ENCODE measurements at regions not wholly inside any gene's neighbourhood (a gene's known extent, or its start where the extent isn't known, plus 50 kb on each side); places are given as distances from the start of the nearest gene placed in this dataset.
"Not testable (repeated sequence)": the region's sequence is repeated elsewhere in the genome, so short reads cannot be mapped to it uniquely, and the experiment has no call there.

DNA sequence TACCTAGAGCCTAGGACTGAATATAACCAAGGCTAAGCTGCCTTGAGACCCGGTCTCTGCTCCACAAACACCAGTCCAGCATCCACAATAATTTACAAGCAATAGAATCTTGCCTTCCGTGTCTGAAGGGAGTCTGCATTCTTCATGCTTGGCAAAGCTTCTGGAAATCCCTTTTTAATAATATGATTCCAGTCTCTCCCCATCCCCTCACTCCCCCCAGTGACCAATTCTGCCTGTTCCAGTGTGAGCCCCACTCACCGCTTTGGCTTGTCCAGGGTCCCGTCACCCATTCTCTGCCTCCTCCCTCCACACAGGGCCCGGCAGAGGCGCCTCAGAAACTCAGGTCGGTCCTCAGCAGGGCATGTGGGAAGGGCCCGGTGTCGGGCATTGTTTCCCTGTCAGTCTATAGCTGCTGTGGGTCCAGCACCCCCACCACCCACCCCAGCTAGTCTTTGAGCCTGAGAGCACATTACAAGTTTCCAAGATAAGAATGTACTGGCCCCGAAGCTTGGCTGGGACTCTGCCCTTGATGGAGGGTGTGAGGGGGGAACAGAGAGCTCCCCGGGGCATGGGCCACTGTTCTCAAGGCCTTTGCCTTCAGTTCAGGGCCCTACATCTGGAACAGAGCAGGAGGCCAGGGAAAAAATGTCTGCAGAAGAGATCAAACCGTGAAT is 129.7 kb upstream of the MYCN start:
- no peak for DNase-seq

- no peak for DNase-seq
Measured at GRCh38 chr2:15811367-15811766, 129.0 kb upstream of the MYCN start.

DNA sequence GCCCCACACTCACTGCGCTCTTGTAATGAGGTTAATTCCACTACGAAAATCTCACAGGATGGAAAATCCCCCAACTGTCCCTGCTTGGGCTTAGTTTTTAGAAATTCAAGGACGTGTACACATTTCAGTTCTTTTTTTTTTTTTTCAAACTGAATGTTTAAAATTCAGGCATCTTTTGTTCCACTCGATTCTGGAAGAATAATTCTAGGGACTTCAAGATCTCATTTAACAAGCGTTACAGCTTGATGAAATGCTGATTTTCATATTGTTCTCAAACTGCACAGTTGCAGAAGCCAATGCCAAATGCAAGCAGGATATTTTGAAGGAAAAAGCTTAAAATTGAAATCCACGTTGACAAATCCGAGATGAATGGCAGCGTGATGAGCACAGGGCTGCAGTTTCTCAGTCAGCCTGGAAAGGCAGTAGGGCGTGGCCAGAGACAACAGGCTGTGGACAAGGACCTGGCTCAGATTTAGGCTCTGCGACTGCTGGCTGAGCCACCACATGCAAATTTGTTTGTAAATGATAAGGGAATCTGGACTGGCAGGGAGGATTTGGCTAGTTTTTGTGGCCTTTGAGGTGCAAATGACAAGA is 128.1 kb upstream of the MYCN start:
- no peak for DNase-seq

DNA sequence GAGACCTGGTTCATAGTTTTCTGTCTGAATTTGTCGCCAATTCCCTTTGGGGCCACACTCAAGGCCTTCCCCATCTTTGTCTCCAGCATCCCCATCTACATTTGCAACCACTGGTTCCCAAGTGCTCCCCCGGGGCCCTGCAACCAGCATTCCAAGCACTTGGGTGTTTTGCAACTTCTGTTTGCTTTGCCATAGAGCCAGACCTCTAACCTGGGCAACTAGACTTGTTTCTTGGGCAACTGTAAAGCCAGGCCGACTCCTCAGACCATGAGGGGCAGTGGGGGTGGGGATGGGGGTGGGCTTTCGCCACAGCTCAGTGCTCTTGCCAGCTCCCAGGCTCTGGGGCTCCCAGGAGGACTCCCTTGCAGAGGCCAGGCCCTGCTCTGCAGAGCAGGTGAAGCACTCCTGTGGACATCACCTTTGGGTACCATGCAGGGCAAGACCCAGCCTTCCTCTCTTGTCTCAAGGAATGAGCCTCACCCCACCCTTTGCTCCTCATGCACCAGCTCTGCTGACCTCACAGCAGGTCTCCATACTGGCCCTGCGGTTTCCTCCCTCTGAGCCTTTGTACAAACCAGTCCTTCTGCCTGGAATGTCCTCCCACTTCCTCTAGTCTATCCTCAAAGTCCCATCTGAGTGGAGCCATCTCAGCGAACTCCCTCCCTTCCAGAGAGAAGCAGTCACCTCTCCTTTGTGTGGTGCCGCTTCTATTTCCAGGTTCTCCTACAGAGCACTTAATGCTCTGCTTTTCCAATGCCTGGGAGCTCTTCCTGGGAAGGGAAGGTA is 126.7 kb upstream of the MYCN start:
- no peak for DNase-seq

DNA sequence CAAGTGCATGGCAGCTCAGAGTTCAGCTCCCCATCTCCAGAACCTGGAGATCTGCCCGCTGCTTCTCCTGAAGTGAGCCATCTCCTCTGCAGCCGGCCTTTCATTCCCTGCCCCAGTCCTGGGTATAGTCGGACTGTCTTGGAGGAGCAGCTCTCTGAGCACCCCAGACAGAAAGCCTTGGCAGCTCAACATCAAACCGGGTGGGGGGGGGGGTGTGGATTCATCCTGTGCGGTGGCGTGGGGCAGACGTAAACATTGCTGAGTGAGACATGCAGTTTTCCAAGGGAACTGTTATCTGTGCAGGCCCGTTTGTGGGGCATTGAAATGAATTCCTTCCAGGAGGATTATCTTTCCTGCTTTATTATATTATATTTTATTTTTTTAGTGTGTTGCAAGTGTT is 125.9 kb upstream of the MYCN start:
- DNase-seq: no peak

DNA sequence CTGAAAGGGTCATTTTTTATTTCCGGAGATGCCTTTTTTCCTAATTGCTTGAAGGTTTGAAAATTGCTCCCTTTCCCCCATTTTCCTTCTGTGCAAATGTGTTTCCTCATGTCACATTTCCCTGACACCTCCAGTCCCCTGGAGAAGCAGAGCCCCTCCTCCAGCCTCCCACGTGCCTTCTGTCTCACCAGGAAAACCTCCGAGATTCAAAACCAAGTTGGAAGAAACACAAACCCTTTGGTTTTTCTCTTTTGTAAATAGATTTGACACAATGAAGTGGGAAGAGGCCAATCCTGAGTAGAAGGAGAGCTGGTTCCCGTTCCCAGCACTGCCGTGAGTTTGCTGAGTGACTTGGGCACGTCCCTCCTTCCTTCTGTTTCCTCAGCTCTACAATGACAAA is 125.4 kb upstream of the MYCN start:
- no peak for DNase-seq

- DNase-seq: no peak
Measured at GRCh38 chr2:15816226-15816625, 124.1 kb upstream of the MYCN start.

DNA sequence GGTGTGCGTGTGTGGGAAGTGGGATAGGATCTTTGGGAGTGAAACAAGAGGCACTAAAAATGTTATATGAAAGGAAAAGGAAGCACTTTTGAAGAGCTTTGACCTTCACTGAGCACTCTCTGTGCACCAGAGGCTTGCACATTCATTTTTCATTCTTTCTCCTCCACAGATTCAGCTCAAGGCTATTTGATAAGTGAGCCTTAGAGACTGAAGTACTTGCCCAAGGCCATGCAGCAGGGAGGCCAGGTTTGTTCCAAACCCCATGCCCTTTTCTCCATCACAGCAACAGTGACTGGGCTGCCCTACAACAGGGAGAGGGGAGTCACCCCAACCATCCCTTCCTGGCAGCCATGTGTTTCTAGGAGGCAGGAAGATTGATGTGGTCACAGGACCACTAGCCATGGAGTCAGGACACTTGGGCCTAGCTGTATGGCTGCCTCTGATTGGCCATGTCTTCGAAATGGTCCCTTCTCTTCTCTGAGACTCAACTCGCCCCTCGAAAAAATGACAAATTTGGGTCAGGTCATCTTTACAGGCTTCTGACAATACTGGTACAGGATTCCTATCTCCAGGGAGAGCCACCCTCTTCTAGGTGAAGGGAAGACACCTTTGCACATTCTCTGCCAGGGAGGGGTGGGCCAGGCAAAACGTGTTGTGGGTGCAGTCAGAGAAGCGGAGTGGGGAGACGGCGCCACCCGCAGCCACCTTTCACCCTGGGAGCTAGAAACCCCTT is 123.5 kb upstream of the MYCN start:
- DNase-seq: no peak

DNA sequence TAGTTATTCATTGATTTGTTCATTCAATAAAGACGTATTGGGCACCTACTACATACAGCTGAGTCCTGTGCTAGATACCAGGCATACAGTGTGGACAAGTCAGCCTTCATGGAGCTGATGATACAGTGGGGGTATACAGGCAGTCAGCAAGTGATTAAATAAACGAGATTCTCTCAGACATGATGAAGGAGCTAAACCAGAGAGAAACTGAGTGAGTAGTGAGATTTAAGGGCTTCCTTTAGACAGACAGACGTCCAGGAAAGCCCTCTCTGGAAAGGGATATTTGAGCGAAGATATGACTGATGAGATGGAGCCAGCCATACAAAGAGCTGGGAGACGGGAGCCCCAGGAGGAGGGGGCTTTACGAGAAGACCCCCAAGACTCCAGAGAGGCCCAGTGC is 122.6 kb upstream of the MYCN start:
- no peak for DNase-seq

GRCh38 chr2:15818318-15818753 is 122.0 kb upstream of the MYCN start:
- no peak for DNase-seq

GRCh38 chr2:15818881-15819280 is 121.5 kb upstream of the MYCN start:
- no peak for DNase-seq

- DNase-seq: no peak
Measured at GRCh38 chr2:15819562-15820256, 120.6 kb upstream of the MYCN start.

DNA sequence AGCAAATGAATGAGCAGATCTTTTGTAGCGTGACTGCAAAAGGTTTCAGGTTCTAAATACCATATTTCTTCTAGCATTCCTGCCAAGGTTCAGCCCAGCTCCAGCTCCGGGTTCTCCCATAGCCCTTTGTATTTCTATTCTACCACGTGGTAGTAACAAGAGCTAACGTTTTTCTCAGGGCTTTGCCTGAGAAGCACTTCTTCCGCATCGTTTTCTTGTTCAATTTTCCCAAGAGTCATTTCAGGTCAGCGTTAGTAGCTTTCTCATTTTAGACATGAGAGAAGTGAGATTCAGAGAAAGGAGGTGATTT is 120.1 kb upstream of the MYCN start:
- DNase-seq: no peak

- DNase-seq: no peak
Measured at GRCh38 chr2:15820927-15821326, 119.4 kb upstream of the MYCN start.

DNA sequence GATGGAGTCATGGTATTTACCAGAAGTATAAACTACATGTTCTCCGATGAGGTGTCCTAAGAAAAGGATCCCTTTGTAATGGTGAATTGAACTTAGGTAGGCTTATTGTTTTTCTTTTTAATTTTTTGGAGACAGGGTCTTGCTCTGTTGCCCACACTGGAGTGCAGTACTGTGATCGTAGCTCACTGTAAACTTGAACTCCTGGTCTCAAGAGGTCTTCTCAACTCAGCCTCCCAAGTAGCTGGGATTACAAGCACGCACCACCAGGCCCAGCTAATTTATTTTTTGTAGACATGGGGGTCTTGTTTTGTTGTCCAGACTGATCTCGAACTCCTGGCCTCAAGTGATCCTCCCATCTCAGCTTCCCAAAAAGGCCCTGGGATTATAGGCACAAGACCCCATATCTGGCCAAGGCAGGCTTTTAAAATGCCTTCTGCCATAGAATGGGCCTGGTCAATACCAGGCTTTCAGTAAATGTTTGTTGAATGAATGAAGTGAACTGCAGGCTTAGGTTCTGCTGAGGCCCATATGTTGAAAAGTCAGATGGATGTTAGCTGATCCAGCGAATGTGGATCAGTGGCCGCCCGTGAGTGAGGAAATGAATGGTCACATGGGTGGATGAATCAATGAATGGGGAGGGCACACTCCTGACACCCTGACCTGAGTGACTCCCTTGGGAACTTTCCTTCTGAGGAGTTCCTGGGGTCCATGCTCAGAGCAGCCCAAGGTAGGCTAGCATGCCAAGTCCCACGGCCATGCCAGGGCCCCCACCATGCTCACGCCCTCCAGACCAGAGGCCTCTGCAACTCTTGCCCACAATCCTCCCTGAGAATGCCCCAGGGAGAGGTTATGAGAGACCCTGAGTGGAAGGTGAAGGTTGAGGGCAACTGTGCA is 118.0 kb upstream of the MYCN start:
- no peak for DNase-seq

GRCh38 chr2:15823459-15824396 is 116.6 kb upstream of the MYCN start:
- DNase-seq: no peak

DNA sequence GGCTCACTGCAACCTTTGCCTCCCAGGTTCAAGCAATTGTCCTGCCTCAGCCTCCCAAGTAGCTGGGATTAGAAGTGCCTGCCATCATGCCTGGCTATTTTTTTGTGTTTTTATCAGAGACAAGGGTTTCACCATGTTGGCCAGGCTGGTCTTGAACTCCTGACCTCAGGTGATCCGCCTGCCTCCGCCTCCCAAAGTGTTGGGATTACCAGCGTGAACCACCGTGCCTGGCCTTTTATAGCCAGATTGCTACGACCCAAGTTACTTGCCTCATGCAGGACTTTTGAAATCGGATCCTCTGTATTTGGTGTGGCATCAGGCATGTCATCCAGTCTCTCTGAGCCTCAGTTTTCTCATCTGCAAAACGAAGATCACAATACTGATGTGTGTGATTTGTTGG is 115.9 kb upstream of the MYCN start:
- not testable (repeated sequence) for DNase-seq

DNA sequence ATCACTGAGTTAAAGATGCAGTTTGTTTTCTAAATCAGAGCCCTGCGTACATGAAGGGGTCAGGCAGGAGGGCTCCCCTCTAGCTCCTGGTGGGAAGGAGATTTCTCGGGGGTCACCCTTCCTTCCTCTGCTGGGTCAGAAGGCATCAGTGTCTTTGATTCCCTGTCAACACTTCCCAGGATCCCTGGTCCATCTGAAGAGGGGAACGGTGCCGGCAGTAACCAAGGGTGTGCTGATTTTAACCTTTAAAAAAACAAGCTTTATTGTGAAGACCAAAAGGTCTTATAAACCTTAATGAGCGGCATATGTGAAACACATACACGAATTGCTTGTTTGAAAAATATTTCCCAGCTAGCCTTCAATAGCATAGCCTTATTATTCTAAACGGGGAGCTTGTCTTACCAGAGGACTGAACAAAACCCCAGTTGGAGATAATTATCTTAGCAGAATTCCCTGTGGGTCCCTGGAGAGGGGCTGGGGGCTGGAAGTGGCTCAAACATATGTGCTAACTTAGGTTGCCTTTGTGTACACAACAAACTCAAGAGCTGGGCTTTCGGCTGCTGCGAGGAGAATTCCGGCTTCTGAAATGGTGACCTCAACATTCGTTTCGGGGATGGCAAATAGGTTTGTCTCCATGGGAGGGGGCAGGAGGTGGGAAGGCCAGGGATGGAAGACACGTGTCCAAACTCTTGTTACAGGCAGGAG is 114.9 kb upstream of the MYCN start:
- DNase-seq: no peak

DNA sequence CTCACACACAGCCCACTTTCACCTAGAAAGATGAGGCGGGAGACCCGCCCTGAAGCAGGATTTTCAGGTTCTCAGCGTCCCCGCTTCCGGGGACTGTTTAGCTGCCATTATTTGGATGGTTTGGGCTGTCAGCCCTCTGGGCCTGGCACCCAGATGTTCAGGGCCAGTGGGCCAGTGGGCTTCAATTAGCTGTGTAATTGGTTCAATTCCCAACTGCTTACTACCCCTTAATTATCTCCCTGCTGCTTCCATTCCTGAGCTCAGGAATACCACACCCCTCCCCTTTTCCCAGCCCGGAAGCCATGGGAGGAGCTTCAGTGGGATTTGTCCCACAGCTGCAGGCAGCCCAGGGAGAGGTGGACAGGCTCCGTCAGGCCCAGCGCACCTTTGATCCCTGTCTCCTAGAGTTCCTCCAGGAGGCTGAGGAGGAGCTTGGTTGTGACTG is 114.1 kb upstream of the MYCN start:
- no peak for DNase-seq

DNA sequence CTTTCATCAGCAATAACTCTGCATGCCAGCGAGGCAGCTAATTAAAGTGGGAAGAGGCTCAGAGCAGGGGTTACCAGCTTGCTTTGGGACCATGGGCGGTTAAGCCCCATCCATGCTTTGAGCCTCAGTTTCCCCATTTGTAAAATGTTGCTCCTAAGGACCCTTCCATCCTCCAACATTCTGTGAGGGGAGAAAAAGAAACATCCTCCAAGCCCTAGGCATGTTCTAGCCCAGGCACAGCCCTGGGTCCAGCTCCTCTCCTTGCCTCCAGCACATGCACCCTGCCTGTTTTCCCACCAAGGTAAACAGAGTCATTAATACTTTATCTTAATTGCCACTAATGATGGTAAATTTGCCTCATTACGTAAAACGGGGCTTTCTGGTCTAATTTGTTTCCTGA is 113.3 kb upstream of the MYCN start:
- DNase-seq: no peak
